HFF-Myc (cell line): ENCODE measurements at regions not wholly inside any gene's neighbourhood (a gene's known extent, or its start where the extent isn't known, plus 50 kb on each side); places are given as distances from the start of the nearest gene placed in this dataset.

Experiments
- DNase-seq: peaks from one replicate; pipeline ENCODE4 v3.0.0-alpha.2; 2011; ENCODE audit warnings: low read depth; ENCODE audit errors: extremely low read depth
- H3K4me3 ChIP-seq: replicated peaks from 2 replicates; pipeline ENCODE4 v1.5.1; 2011; ENCODE audit warnings: low read depth, mild to moderate bottlenecking, control low read depth, low read length
- TF ChIP-seq, protein P1 (sequence below): IDR thresholded peaks from 2 replicates; pipeline ENCODE4 v1.5.1; 2012; ENCODE audit warnings: mild to moderate bottlenecking, low read depth, low read length, control low read depth; ENCODE audit errors: missing control alignments

DNA sequence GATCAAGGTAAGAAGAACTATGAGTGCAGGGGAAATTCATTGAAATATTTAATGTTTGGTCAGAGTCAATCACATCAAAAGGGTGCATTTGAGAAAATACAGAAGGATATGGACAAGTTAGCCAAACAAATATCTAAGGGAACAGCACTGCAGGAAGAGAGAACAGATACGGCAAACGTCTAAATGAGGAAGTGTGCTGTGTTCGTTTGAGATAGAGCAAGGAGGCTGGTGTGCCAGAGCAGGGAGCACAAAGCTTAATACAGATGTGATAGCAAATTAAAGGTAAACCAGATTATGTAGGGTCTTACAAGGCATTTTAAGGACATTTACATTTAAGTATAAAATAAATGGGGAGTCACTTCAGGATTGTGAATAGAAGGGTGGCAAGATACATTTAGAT lies 241.3 kb upstream of the ZNF804A start:
- H3K4me3 ChIP-seq = no peak overlapping the region
- TF ChIP-seq, protein P1, sequence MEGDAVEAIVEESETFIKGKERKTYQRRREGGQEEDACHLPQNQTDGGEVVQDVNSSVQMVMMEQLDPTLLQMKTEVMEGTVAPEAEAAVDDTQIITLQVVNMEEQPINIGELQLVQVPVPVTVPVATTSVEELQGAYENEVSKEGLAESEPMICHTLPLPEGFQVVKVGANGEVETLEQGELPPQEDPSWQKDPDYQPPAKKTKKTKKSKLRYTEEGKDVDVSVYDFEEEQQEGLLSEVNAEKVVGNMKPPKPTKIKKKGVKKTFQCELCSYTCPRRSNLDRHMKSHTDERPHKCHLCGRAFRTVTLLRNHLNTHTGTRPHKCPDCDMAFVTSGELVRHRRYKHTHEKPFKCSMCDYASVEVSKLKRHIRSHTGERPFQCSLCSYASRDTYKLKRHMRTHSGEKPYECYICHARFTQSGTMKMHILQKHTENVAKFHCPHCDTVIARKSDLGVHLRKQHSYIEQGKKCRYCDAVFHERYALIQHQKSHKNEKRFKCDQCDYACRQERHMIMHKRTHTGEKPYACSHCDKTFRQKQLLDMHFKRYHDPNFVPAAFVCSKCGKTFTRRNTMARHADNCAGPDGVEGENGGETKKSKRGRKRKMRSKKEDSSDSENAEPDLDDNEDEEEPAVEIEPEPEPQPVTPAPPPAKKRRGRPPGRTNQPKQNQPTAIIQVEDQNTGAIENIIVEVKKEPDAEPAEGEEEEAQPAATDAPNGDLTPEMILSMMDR = no peak
- DNase-seq = no peak

DNA sequence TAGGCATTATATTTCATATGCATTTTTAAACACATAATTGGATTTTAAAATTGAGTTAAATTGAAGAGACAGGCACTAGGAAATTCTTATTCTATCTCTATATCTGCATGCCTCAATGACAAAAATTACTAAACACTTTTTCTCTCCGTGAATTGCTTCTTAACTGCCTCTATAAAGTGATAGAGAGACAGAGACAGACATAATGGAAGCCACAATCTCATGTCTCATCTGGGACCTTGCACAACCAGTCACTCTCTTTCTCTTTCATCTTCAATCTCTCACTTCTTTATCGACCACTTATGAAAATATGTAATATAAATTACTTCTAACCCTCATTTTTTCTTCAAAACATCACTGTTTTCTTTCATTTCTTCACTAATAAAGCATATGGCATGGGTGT lies 238.9 kb upstream of the ZNF804A start:
- TF ChIP-seq, protein P1 = no peak
- no peak for DNase-seq

DNA sequence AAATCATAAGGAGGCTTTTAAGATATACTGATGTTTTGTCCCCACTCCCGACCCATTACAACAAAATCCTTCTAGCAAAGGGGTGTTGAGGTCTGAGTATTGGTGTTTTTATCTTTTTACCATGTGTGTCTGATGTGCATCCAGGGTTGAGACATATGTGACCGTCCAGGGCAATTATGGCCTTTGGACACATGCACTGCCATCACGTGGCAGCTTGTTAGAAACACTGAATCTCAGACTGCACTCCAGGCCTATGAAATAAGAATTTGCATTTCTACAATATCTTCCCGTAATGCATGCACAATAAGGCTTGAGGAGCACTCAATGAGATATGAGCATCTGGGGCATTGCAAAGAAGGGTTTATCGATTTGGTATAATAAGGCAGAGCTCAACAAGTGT lies 235.1 kb upstream of the ZNF804A start:
- no peak for DNase-seq
- no peak overlapping the region for H3K4me3 ChIP-seq
- TF ChIP-seq, protein P1 = no peak

More for the DNA sequence above, 238.9 kb upstream of the ZNF804A start:
- no peak overlapping the region for H3K4me3 ChIP-seq

DNA sequence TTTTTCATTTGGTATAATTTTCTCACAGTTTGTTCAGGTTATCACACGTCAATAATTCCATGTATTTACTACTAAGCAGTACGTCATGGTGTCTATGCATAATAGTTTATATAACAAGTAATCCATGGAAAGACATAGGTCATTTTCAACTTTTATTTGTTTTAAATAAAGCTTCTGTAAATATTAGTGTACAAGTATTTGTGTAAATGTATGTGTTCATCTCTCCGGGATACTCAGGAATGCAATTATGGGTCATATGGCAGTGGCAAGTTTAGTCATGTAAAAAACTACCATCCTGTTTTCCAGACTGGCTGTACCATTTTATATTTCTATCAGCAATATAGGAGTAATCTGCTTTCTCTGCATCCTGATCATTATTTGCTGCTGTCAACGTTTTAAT lies 231.1 kb upstream of the ZNF804A start:
- TF ChIP-seq, protein P1 = no peak
- H3K4me3 ChIP-seq = no peak overlapping the region
- DNase-seq = no peak

DNA sequence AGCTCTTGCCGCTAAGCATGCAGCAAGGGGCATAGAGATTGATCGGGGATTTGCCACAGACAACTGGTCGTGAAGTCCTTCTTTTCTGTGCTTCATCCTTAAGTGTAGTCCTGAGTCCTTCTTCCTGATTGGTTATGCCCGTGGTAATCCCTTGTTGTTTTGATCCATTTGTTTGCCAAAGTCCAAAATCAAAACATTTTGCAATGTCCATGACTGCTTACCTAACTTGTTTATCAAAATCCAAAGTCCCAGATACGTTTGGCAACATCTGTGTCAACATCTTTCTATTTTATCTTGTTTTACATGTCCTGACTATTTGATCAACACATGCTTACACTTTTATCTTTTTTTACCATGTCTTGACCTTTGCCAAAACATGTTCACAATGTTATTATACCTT lies 229.0 kb upstream of the ZNF804A start:
- no peak for DNase-seq

DNA sequence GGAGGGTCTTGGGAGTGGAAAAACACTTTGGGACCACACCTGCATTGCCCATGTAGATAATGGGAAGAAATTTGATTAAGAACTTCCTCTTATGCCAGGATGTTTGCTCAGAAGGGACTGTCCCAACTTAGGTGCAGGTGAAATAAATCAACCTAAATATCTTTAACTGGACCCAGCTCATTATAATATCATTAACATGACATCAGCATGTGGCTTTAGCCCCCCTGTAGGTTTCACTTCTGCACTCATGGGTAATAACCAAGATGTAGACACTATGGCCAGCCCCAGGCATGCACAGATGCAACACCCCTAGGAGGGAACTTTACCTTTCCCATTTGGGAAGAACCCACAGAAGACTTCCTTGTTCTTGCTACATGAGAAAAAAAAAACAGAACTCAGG lies 227.4 kb upstream of the ZNF804A start:
- DNase-seq = no peak
- no peak overlapping the region for H3K4me3 ChIP-seq
- TF ChIP-seq, protein P1 = no peak

More for the DNA sequence above, 229.0 kb upstream of the ZNF804A start:
- no peak overlapping the region for H3K4me3 ChIP-seq
- TF ChIP-seq, protein P1 = no peak

DNA sequence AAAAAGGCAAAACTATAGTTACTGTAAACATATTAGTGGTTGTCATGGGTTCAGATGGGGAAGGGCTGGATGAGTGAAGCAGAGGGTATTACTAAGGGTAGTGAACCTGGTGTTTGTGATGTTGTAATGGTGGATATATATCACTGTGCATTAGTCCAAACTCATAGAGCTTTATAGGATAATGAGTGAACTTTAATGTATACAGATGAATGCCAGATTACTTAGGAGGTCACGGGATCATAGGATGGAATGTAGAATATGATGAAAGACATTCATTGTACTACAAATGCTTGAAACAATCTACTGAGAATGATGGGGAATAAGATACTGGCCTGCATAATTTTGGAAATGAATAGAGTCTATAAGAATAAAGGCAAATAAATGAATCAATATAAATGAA lies 226.7 kb upstream of the ZNF804A start:
- TF ChIP-seq, protein P1 = no peak
- H3K4me3 ChIP-seq = no peak overlapping the region
- no peak for DNase-seq
